GM12878 (cell line): ENCODE measurements at regions not wholly inside any gene's neighbourhood (a gene's known extent, or its start where the extent isn't known, plus 50 kb on each side); places are given as distances from the start of the nearest gene placed in this dataset.

Experiments
- ATAC-seq: fragments of 200-7000 bp; cut with Tn5 transposase; 3 replicates; pipeline ENCODE4 v1.9.1; 2020; ENCODE audit warnings: mild to moderate bottlenecking, moderate library complexity
- BruUV-seq: library from RNA; stranded (reverse); fragments of 400-500 nt; replicated peaks from 2 replicates; lab custom pipeline; 2021; lab: Mats Ljungman, UMichigan
- CTCF ChIA-PET: fragments of 300-600 bp; sonication (Branson Sonifier 250); formaldehyde crosslinking; extraction: SDS; loops from one replicate; lab custom pipeline; 2021; ENCODE audit warnings: inconsistent platforms; lab: Yijun Ruan, JAX
- POLR2A ChIA-PET: fragments of 350-600 bp; formaldehyde crosslinking; extraction: SDS; loops from one replicate; lab custom pipeline; 2021; ENCODE audit warnings: inconsistent platforms; lab: Charles Lee
- RAD21 ChIA-PET: fragments of 300-600 bp; sonication (Branson Sonifier 250); formaldehyde crosslinking; loops from one replicate; lab custom pipeline; 2023; ENCODE audit warnings: antibody characterized with exemption; ENCODE audit not compliant: unreplicated experiment; lab: Charles Lee
- SMC1A ChIA-PET: fragments of 300-600 bp; sonication (Branson Sonifier 250); formaldehyde crosslinking; loops from one replicate; lab custom pipeline; 2023; ENCODE audit not compliant: unreplicated experiment, uncharacterized antibody; lab: Charles Lee
- DNase-seq: peaks from one replicate; pipeline ENCODE4 v3.0.0-alpha.2; 2011; ENCODE audit warnings: low read depth, low spot score
- FAIRE-seq: peaks from 3 replicates; lab custom pipeline; 2011; peaks lifted over from hg19 to GRCh38; lab: Jason Lieb, UNC
- H2AFZ ChIP-seq: 2 replicates; pipeline ENCODE4 v1.6.0; 2011; ENCODE audit warnings: low read depth, low read length, control low read depth; ENCODE audit not compliant: control insufficient read depth
- H3K27ac ChIP-seq: 2 replicates; pipeline ENCODE4 v1.5.1; 2011; ENCODE audit warnings: control low read depth; ENCODE audit not compliant: control insufficient read depth, insufficient read depth
- H3K27me3 ChIP-seq, 2 experiments: replicated peaks in 1 of 2; 2 replicates each; pipeline versions ENCODE4 v1.6.0 to v1.6.1; 2011; ENCODE audit warnings: low read length in 1 of 2; ENCODE audit not compliant: control insufficient read depth in 2 of 2, insufficient read depth in 2 of 2
- H3K36me3 ChIP-seq, 2 experiments: 2 replicates each; pipeline ENCODE4 v1.5.1; 2011; ENCODE audit warnings: low read length in 1 of 2; ENCODE audit not compliant: control insufficient read depth in 2 of 2, insufficient read depth in 2 of 2
- H3K4me1 ChIP-seq: 2 replicates; pipeline ENCODE4 v1.6.1; 2011; ENCODE audit warnings: mild to moderate bottlenecking, low read length, moderate library complexity, mixed read lengths; ENCODE audit not compliant: control insufficient read depth, insufficient read depth
- H3K4me2 ChIP-seq: 2 replicates; pipeline ENCODE4 v1.6.0; 2011; ENCODE audit warnings: control low read depth; ENCODE audit not compliant: control insufficient read depth, insufficient read depth
- H3K4me3 ChIP-seq: fragments of 200-600 bp; sonication (generic); 2 replicates; pipeline ENCODE4 v1.5.1; 2016
- H3K79me2 ChIP-seq: 2 replicates; pipeline ENCODE4 v1.6.0; 2011; ENCODE audit warnings: low read length; ENCODE audit not compliant: control insufficient read depth, insufficient read depth
- H3K9ac ChIP-seq: 2 replicates; pipeline ENCODE4 v1.8.0; 2011; ENCODE audit warnings: low read length, control low read depth, mixed read lengths; ENCODE audit not compliant: control insufficient read depth, insufficient read depth
- H3K9me3 ChIP-seq: replicated peaks from 3 replicates; pipeline ENCODE4 v1.5.1; 2011; ENCODE audit warnings: mild to moderate bottlenecking, low read length; ENCODE audit not compliant: control insufficient read depth, insufficient read depth
- H4K20me1 ChIP-seq: 2 replicates; pipeline ENCODE4 v1.6.0; 2011; ENCODE audit not compliant: control insufficient read depth, insufficient read depth
- BRCA1 ChIP-seq: IDR thresholded peaks from 2 replicates; pipeline ENCODE4 v1.6.1; 2011; ENCODE audit warnings: low read depth, low read length, improper control_type of control experiment
- CHD4 ChIP-seq: fragments of 200-600 bp; sonication (generic); IDR thresholded peaks from 2 replicates; pipeline ENCODE4 v1.6.1; 2016; ENCODE audit warnings: mild to moderate bottlenecking
- E4F1 ChIP-seq: fragments of 450-650 bp; IDR thresholded peaks from 2 replicates; pipeline ENCODE4 v1.6.1; 2018; ENCODE audit warnings: borderline replicate concordance, mild to moderate bottlenecking; ENCODE audit not compliant: partially characterized antibody
- EED ChIP-seq: sonication (generic); IDR thresholded peaks from 2 replicates; pipeline ENCODE4 v1.6.1; 2016; ENCODE audit warnings: antibody characterized with exemption, low read depth
- ESRRA ChIP-seq: IDR thresholded peaks from 2 replicates; pipeline ENCODE4 v1.6.1; 2012; ENCODE audit warnings: mild to moderate bottlenecking, low read length, improper control_type of control experiment
- FOXM1 ChIP-seq: IDR thresholded peaks from 2 replicates; pipeline ENCODE4 v1.6.1; 2012; ENCODE audit warnings: low read depth, mild to moderate bottlenecking, inconsistent platforms, low read length, moderate library complexity
- HDGF ChIP-seq: fragments of 450-650 bp; IDR thresholded peaks from 2 replicates; pipeline ENCODE4 v1.6.1; 2016; ENCODE audit warnings: antibody characterized with exemption
- MTA2 ChIP-seq: fragments of 450-650 bp; IDR thresholded peaks from 2 replicates; pipeline ENCODE4 v1.6.1; 2016; ENCODE audit warnings: low read depth, mild to moderate bottlenecking, moderate library complexity
- MXI1 ChIP-seq: fragments of 150-350 bp; IDR thresholded peaks from 2 replicates; pipeline ENCODE4 v1.6.1; 2011; ENCODE audit warnings: low read depth, mild to moderate bottlenecking, inconsistent platforms, low read length, improper control_type of control experiment
- PML ChIP-seq: IDR thresholded peaks from 2 replicates; pipeline ENCODE4 v1.6.1; 2012; ENCODE audit warnings: low read length, inconsistent platforms
- POLR2AphosphoS2 ChIP-seq: IDR thresholded peaks from 2 replicates; pipeline ENCODE4 v1.6.1; 2011; ENCODE audit warnings: low read depth, mild to moderate bottlenecking, low read length, improper control_type of control experiment, moderate library complexity
- POU2F2 ChIP-seq: IDR thresholded peaks from 3 replicates; pipeline ENCODE4 v1.6.1; 2011; ENCODE audit warnings: low read depth, mild to moderate bottlenecking, low read length, borderline replicate concordance
- RAD21 ChIP-seq: IDR thresholded peaks from 2 replicates; pipeline ENCODE4 v1.6.1; 2011; ENCODE audit warnings: mild to moderate bottlenecking, low read depth, low read length, moderate library complexity; ENCODE audit not compliant: insufficient read depth
- TCF12 ChIP-seq: IDR thresholded peaks from 2 replicates; pipeline ENCODE4 v1.6.1; 2011; ENCODE audit warnings: low read depth, mild to moderate bottlenecking, low read length
- USF2 ChIP-seq: IDR thresholded peaks from 2 replicates; pipeline ENCODE4 v1.6.1; 2011; ENCODE audit warnings: low read depth, low read length, improper control_type of control experiment, borderline replicate concordance
- ZBTB11 ChIP-seq: fragments of 450-650 bp; formaldehyde crosslinking; IDR thresholded peaks from 2 replicates; pipeline ENCODE4 v1.5.0; 2022; ENCODE audit warnings: mild to moderate bottlenecking, missing genetic modification characterization
- ZNF384 ChIP-seq: IDR thresholded peaks from 2 replicates; pipeline ENCODE4 v1.6.1; 2012; ENCODE audit warnings: low read depth, mild to moderate bottlenecking, low read length, improper control_type of control experiment, borderline replicate concordance
- WGBS: methylation state at CpG from one replicate; pipeline ENCODE4 v1.1.6; 2016; ENCODE audit warnings: low lambda C conversion rate; ENCODE audit not compliant: insufficient replicate concordance, insufficient coverage; ENCODE audit errors: missing lambda C conversion rate; 5-methylcytosine and 5-hydroxymethylcytosine counted together
- in situ Hi-C: fragments of 300-500 bp; cut with MboI; formaldehyde crosslinking; loops from 9 replicates; pipeline ENCODE4 v1.14.3; 2018; ENCODE audit warnings: mixed read lengths
- intact Hi-C: fragments of 100-400 bp; cut with micrococcal nuclease; formaldehyde crosslinking; loops from one replicate; pipeline ENCODE4 v1.14.2; 2022; ENCODE audit not compliant: unreplicated experiment

GRCh38 chr13:38210928-38211596 is 138.6 kb upstream of the UFM1 start:
- Histone ChIP-seq H3K4me2 (no peak overlapping the region), H3K27ac (no peak overlapping the region), H3K27me3 (no peaks in the 10 kb centered on the region), H2AFZ (no peak overlapping the region), H3K9ac (no peak overlapping the region), H3K4me1 (no peaks in the 10 kb centered on the region), H3K36me3 (no peaks in the 10 kb centered on the region), H3K79me2 (no peaks in the 10 kb centered on the region), H3K9me3 (no peaks in the 10 kb centered on the region), H4K20me1 (no peaks in the 10 kb centered on the region), H3K4me3 (no peak overlapping the region)
- ATAC-seq (no peak), DNase-seq (no peak), FAIRE-seq (no peak)
- SMC1A ChIA-PET = interaction anchor here (0.8 kb wide), 1 partner anchor 38 kb away, joined by 3 read pairs; no protein-coding TSS in a partner anchor
- POLR2A ChIA-PET = no interaction called here
- RAD21 ChIA-PET = no interaction called here
- BruUV-seq = no TSS peak
- intact Hi-C loops (no loop called here), in situ Hi-C loops (no loop called here)
- 16% methylated on average over 3 of the region's 3 CpGs for WGBS
- CTCF ChIA-PET = no interaction called here
- TF ChIP-seq E4F1 (no peak), BRCA1 (no peak), EED (no peak), MXI1 (no peak), ZBTB11 (CRISPR knock-in tag) (no peak), TCF12 (no peak), ESRRA (no peak), POU2F2 (no peak), CHD4 (no peak), FOXM1 (no peak), RAD21 (no peak), POLR2AphosphoS2 (no peak), ZNF384 (no peak), MTA2 (no peak), HDGF (no peak), USF2 (no peak), PML (no peak)
